PC-9 (cell line): ENCODE measurements at regions not wholly inside any gene's neighbourhood (a gene's known extent, or its start where the extent isn't known, plus 50 kb on each side); places are given as distances from the start of the nearest gene placed in this dataset.

Experiments used
- BruUV-seq: library from RNA; stranded (reverse); fragments of 400-500 nt; replicated peaks from 2 replicates; lab custom pipeline; 2021; lab: Mats Ljungman, UMichigan
- CTCF ChIA-PET: fragments of 300-600 bp; sonication (Branson Sonifier 250); formaldehyde crosslinking; loops from one replicate; lab custom pipeline; 2022; ENCODE audit warnings: antibody characterized with exemption; lab: Charles Lee
- POLR2A ChIA-PET: fragments of 300-600 bp; sonication (Branson Sonifier 250); formaldehyde crosslinking; loops from one replicate; lab custom pipeline; 2022; ENCODE audit warnings: antibody characterized with exemption; ENCODE audit not compliant: unreplicated experiment; lab: Charles Lee
- DNase-seq, 2 experiments: peaks; one replicate each; pipeline versions ENCODE4 v3.0.0 to v3.0.0-alpha.2; 2015 to 2022; ENCODE audit warnings: mixed read lengths in 1 of 2
- H2AFZ ChIP-seq: fragments of 200-600 bp; sonication (generic); 2 replicates; pipeline ENCODE4 v1.8.1; 2017; ENCODE audit warnings: antibody characterized with exemption
- H3F3A ChIP-seq: fragments of 200-600 bp; sonication (generic); 2 replicates; pipeline ENCODE4 v1.8.1; 2017; ENCODE audit warnings: antibody characterized with exemption, mild to moderate bottlenecking, low read depth; ENCODE audit not compliant: insufficient read depth
- H3K27ac ChIP-seq: fragments of 200-600 bp; sonication (generic); 2 replicates; pipeline ENCODE4 v1.6.1; 2016; ENCODE audit warnings: mixed run types
- H3K27me3 ChIP-seq: fragments of 200-600 bp; sonication (generic); 2 replicates; pipeline ENCODE4 v1.6.1; 2016; ENCODE audit warnings: low read depth, mixed run types; ENCODE audit not compliant: insufficient read depth
- H3K36me3 ChIP-seq: fragments of 200-600 bp; sonication (generic); 2 replicates; pipeline ENCODE4 v1.6.1; 2016; ENCODE audit warnings: low read depth, mixed run types
- H3K4me1 ChIP-seq: fragments of 200-600 bp; sonication (generic); replicated peaks from 2 replicates; pipeline ENCODE4 v1.6.1; 2016; ENCODE audit warnings: mixed run types; ENCODE audit not compliant: insufficient read depth
- H3K4me2 ChIP-seq: fragments of 200-600 bp; sonication (generic); 2 replicates; pipeline ENCODE4 v1.6.1; 2017; ENCODE audit warnings: mixed run types
- H3K4me3 ChIP-seq: fragments of 200-600 bp; sonication (generic); 2 replicates; pipeline ENCODE4 v1.6.1; 2016; ENCODE audit warnings: mixed run types
- H3K79me2 ChIP-seq: fragments of 200-600 bp; sonication (generic); 2 replicates; pipeline ENCODE4 v1.6.1; 2017; ENCODE audit warnings: low read depth, mixed run types
- H3K9me2 ChIP-seq: fragments of 200-600 bp; sonication (generic); 2 replicates; pipeline ENCODE4 v1.8.1; 2017; ENCODE audit warnings: mild to moderate bottlenecking; ENCODE audit not compliant: insufficient read depth
- H3K9me3 ChIP-seq: fragments of 200-600 bp; sonication (generic); 2 replicates; pipeline ENCODE4 v1.8.1; 2016; ENCODE audit warnings: low read depth; ENCODE audit not compliant: insufficient read depth
- H4K20me1 ChIP-seq: fragments of 200-600 bp; sonication (generic); 2 replicates; pipeline ENCODE4 v1.8.1; 2017; ENCODE audit not compliant: insufficient read depth
- EZH2 ChIP-seq: fragments of 200-600 bp; sonication (generic); IDR thresholded peaks from 2 replicates; pipeline ENCODE4 v1.8.0; 2017; ENCODE audit warnings: antibody characterized with exemption, low read depth
- intact Hi-C: fragments of 100-400 bp; cut with micrococcal nuclease; formaldehyde crosslinking; loops from one replicate; pipeline ENCODE4 v1.10.0; 2022; ENCODE audit not compliant: unreplicated experiment
- TF ChIP-seq, protein P1 (sequence below): fragments of 200-600 bp; sonication (generic); conservative IDR thresholded peaks from 2 replicates; pipeline ENCODE4 v1.6.1; 2017; ENCODE audit warnings: mixed run types, antibody characterized with exemption, mild to moderate bottlenecking, moderate library complexity

DNA sequence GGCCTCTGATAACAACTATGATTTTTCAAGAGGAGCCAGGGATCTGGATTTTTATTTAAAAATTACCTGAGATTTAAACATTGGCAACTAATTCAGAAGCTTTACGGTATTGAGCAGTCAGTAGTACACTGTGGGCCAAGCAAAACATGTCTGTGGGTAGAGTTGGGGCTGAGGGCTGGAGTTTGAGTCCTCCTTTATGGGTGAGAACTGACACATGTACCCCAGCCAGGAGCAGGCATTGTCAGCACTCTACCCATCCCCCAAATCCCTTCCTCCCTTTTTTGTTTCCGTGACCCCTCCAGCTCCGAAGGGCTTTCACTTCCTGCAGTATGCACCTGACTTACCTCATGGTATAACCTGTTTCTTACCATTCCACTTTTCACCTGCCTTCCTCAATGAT lies 131.4 kb downstream of the SNX5 start:
- no peak for TF ChIP-seq EZH2
- TF ChIP-seq, protein P1, sequence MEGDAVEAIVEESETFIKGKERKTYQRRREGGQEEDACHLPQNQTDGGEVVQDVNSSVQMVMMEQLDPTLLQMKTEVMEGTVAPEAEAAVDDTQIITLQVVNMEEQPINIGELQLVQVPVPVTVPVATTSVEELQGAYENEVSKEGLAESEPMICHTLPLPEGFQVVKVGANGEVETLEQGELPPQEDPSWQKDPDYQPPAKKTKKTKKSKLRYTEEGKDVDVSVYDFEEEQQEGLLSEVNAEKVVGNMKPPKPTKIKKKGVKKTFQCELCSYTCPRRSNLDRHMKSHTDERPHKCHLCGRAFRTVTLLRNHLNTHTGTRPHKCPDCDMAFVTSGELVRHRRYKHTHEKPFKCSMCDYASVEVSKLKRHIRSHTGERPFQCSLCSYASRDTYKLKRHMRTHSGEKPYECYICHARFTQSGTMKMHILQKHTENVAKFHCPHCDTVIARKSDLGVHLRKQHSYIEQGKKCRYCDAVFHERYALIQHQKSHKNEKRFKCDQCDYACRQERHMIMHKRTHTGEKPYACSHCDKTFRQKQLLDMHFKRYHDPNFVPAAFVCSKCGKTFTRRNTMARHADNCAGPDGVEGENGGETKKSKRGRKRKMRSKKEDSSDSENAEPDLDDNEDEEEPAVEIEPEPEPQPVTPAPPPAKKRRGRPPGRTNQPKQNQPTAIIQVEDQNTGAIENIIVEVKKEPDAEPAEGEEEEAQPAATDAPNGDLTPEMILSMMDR, result no peak
- no peaks in the 10 kb centered on the region for H3K36me3 ChIP-seq
- H2AFZ ChIP-seq, result no peak overlapping the region
- no peak overlapping the region for H3K4me2 ChIP-seq
- H3K9me3 ChIP-seq, result no peaks in the 10 kb centered on the region
- H3K27me3 ChIP-seq, result no peaks in the 10 kb centered on the region
- no peak for DNase-seq
- peaks cover 8% of the 10 kb centered on the region; the same call in 1 of the 2 replicates for H3K4me1 ChIP-seq
- no peak overlapping the region for H3K4me3 ChIP-seq
- no peaks in the 10 kb centered on the region; the same call in 1 of the 2 replicates for H3F3A ChIP-seq
- no TSS peak for BruUV-seq
- H3K79me2 ChIP-seq, result no peaks in the 10 kb centered on the region
- no peak overlapping the region for H3K27ac ChIP-seq
- intact Hi-C loops, result no loop called here
- no peaks in the 10 kb centered on the region for H4K20me1 ChIP-seq
- POLR2A ChIA-PET, result no interaction called here
- CTCF ChIA-PET, result no interaction called here
- H3K9me2 ChIP-seq, result no peaks in the 10 kb centered on the region

DNA sequence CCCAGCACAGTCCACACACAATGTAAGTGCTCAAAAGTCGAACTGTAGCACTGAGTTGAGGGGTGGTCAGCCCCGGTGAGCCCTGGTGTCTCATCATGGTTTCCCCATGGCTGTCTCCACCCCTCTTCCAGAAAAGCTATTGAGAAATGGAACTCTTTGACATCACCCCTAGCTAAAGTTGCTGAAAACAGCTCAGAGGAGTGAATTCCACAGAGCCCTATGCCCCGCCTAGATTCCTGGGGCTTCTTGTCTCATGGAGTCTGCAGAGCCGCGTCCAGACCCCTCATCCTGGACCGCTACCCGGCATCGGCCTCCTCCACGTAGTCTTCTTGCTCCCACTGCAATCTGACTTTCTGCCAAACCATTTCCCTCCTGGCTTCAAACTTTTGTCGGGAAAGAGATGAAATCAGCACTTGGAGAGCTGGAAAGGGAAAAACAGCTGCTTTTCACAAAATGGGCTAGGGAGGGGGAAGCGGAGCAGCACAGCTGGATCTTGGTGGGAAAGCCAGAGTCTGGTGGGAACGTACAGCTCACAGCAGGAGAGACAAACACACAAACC lies 132.2 kb downstream of the SNX5 start:
- no peak overlapping the region for H3K27ac ChIP-seq
- no peak for DNase-seq

DNA sequence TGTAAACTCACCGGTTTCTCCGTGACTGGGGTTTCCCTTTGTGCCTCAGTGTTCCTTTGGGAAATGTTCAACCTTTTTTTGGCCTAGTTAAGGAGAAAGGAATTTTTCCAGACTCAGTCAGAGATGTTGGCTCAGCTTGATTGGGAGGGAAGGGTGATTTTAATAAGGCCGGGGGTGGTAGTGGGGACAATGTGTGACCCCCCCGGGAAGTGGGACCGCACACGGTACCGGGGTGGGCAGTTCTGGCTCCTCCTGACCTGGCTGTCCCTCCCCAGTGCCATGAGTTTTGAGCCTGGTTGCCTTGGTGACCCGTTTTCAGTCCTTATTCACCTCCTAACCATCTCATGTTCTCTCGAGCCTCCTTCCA lies 132.7 kb downstream of the SNX5 start:
- ChIA-PET POLR2A (no interaction called here), CTCF (no interaction called here)
- Histone ChIP-seq H3K27ac (no peak overlapping the region), H3K9me3 (no peaks in the 10 kb centered on the region), H3K27me3 (no peaks in the 10 kb centered on the region), H4K20me1 (no peaks in the 10 kb centered on the region), H3K4me2 (no peak overlapping the region), H3K9me2 (no peaks in the 10 kb centered on the region), H3K4me1 (peaks cover 8% of the 10 kb centered on the region; the same call in 1 of the 2 replicates), H3K4me3 (no peak overlapping the region), H3K79me2 (no peaks in the 10 kb centered on the region), H3K36me3 (no peaks in the 10 kb centered on the region), H3F3A (no peaks in the 10 kb centered on the region; the same call in 1 of the 2 replicates), H2AFZ (no peak overlapping the region)
- no TSS peak for BruUV-seq
- DNase-seq, result no peak
- intact Hi-C loops, result no loop called here
- no peak for TF ChIP-seq EZH2
- TF ChIP-seq, protein P1, result no peak

More for the DNA sequence above, 132.2 kb downstream of the SNX5 start:
- POLR2A ChIA-PET, result no interaction called here
- Histone ChIP-seq H2AFZ (no peak overlapping the region), H3K27me3 (no peaks in the 10 kb centered on the region), H4K20me1 (no peaks in the 10 kb centered on the region), H3K4me1 (peaks cover 8% of the 10 kb centered on the region; the same call in 1 of the 2 replicates), H3K36me3 (no peaks in the 10 kb centered on the region), H3K9me3 (no peaks in the 10 kb centered on the region), H3K4me3 (no peak overlapping the region), H3K9me2 (no peaks in the 10 kb centered on the region), H3K4me2 (no peak overlapping the region), H3K79me2 (no peaks in the 10 kb centered on the region), H3F3A (no peaks in the 10 kb centered on the region; the same call in 1 of the 2 replicates)
- TF ChIP-seq, protein P1, result no peak
- TF ChIP-seq EZH2, result no peak
- CTCF ChIA-PET, result no interaction called here
- no TSS peak for BruUV-seq
- intact Hi-C loops, result no loop called here
